ENCODE measurements at regions not wholly inside any gene's neighbourhood (a gene's known extent, or its start where the extent isn't known, plus 50 kb on each side); places are given as distances from the start of the nearest gene placed in this dataset.

DNA sequence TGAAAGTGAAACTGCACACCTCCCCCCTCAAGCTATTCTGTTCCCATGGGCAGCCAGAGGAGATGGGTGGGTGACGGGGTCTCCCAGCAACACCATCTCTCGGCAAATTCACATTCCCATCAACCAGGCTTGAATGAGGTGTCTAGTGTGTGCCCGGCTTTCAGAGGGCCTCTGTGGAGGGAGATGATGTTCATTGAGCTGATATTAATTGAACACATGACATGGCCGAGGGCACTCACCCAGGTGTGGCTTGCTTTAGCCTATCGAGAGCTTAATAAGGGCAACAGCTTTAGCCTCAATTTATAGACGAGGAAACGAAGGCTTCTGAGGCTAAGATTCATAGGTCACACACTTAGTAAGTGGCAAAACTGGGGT, 288.0 kb downstream of the UACA start:
- Histone ChIP-seq H3K56ac (replicated peaks; ENCODE audit: insufficient read length, low read depth, low read length) (no peak overlapping the region), H3K27ac (ENCODE audit: low read depth, low read length) (no peak overlapping the region), H2AFZ (ENCODE audit: low read length) (no peak overlapping the region), H3K4ac (replicated peaks; ENCODE audit: insufficient read length, low read depth, low read length) (no peak overlapping the region), H3K23ac (ENCODE audit: insufficient read length) (no peak overlapping the region), H3K9me3 (ENCODE audit: insufficient read depth in 2 of 2, low read depth in 1 of 2, low read length in 1 of 2) (no peaks in the 10 kb centered on the region), H2BK20ac (ENCODE audit: low read length) (no peak overlapping the region), H3K4me1 (replicated peaks in 1 of 4; ENCODE audit: control insufficient read depth in 3 of 4, insufficient read depth in 4 of 4, low read length in 3 of 4) (no peaks in the 10 kb centered on the region), H3K4me2 (ENCODE audit: insufficient read depth in 1 of 2, low read depth in 2 of 2, low read length in 2 of 2) (no peak overlapping the region), H4K5ac (ENCODE audit: insufficient read length, low read depth, low read length) (no peak overlapping the region), H3K36me3 (ENCODE audit: control insufficient read depth in 2 of 4, insufficient read depth in 4 of 4, low read length in 3 of 4) (no peaks in the 10 kb centered on the region), H2BK12ac (ENCODE audit: low read depth, low read length) (no peak overlapping the region), H2BK15ac (ENCODE audit: low read length) (no peak overlapping the region), H3K14ac (ENCODE audit: insufficient read length) (no peak overlapping the region), H4K20me1 (replicated peaks in 1 of 2; ENCODE audit: control insufficient read depth in 1 of 2, insufficient read depth in 2 of 2, low read length in 2 of 2) (no peaks in the 10 kb centered on the region), H3K4me3 (ENCODE audit: extremely low read depth in 1 of 4, insufficient read depth in 2 of 4, low read depth in 3 of 4, low read length in 4 of 4) (no peak overlapping the region), H2AK5ac (ENCODE audit: low read depth, low read length) (no peak overlapping the region), H4K91ac (replicated peaks; ENCODE audit: insufficient read length, low read length) (no peak overlapping the region), H3K79me1 (ENCODE audit: low read depth, low read length) (no peaks in the 10 kb centered on the region), H2BK120ac (replicated peaks; ENCODE audit: low read depth, low read length) (no peak overlapping the region), H3K18ac (ENCODE audit: extremely low read depth, low read length) (no peak overlapping the region), H3K9ac (replicated peaks in 1 of 4; ENCODE audit: extremely low read depth in 1 of 4, low read depth in 3 of 4, low read length in 3 of 4) (no peak overlapping the region), H2BK5ac (ENCODE audit: low read depth, low read length) (no peak overlapping the region), H4K8ac (ENCODE audit: extremely low read depth, insufficient read depth, low read length) (no peak overlapping the region), H3K27me3 (replicated peaks in 1 of 4; ENCODE audit: control insufficient read depth in 3 of 4, extremely low read depth in 1 of 4, insufficient read depth in 3 of 4, low read length in 3 of 4) (no peaks in the 10 kb centered on the region), H3K23me2 (ENCODE audit: low read depth, low read length) (no peaks in the 10 kb centered on the region; the same call in 1 of the 2 replicates), H3K79me2 (ENCODE audit: control insufficient read depth in 1 of 2, insufficient read depth in 2 of 2, low read length in 2 of 2) (no peaks in the 10 kb centered on the region)
- FAIRE-seq = no peak
- DNase-seq (ENCODE audit: low read depth in 1 of 2, low spot score in 2 of 2) = no peak
- 92% methylated on average over 7 of the region's 7 CpGs; no CpG with 5 or more reads in 1 of the 2 experiments for WGBS, 2 experiments (ENCODE audit: extremely low coverage in 1 of 2, insufficient coverage in 1 of 2, insufficient read length in 1 of 2, insufficient replicate concordance in 2 of 2, low coverage in 1 of 2, low lambda C conversion rate in 2 of 2, missing lambda C conversion rate in 1 of 2)
- POLR2A ChIA-PET (ENCODE audit: partially characterized antibody) = no interaction called here
- TF ChIP-seq FOSL1 (IDR thresholded peaks at IDR 0.05; ENCODE audit: insufficient read depth, low read depth, low read length) (no peak), ZNF274 (IDR thresholded peaks at IDR 0.05; ENCODE audit: borderline replicate concordance, extremely low read depth, low read length) (no peak), SIN3A (conservative IDR thresholded peaks at IDR 0.05 in 1 of 2, IDR thresholded peaks at IDR 0.05 in 1 of 2; ENCODE audit: low read depth in 1 of 2, low read length in 2 of 2) (no peak), BCL11A (IDR thresholded peaks at IDR 0.05; ENCODE audit: low read depth in 2 of 2, low read length in 2 of 2) (no peak), CREB1 (IDR thresholded peaks at IDR 0.05) (no peak), SAP30 (IDR thresholded peaks at IDR 0.05; ENCODE audit: insufficient read depth, insufficient replicate concordance, low read length) (no peak), TAF7 (optimal IDR thresholded peaks at IDR 0.05; ENCODE audit: borderline replicate concordance, low read depth, low read length) (no peak), JUN (IDR thresholded peaks at IDR 0.05; ENCODE audit: low read depth, low read length) (no peak), RAD21 (IDR thresholded peaks at IDR 0.05 in 1 of 2, conservative IDR thresholded peaks at IDR 0.05 in 1 of 2; ENCODE audit: low read depth in 2 of 2, low read length in 2 of 2) (no peak), EGR1 (IDR thresholded peaks at IDR 0.05; ENCODE audit: borderline replicate concordance, low read depth, low read length) (no peak), NRF1 (IDR thresholded peaks at IDR 0.05; ENCODE audit: low read depth, low read length) (no peak)
- CTCF ChIA-PET (ENCODE audit: partially characterized antibody) = interaction anchor here (0.8 to 9.8 kb wide), 4 partner anchors 9 to 200 kb away, joined by 3 to 81 read pairs (median 4); no protein-coding TSS in a partner anchor

Measured in H1 (cell line).